HG02970 (cell line): ENCODE measurements at regions not wholly inside any gene's neighbourhood (a gene's known extent, or its start where the extent isn't known, plus 50 kb on each side); places are given as distances from the start of the nearest gene placed in this dataset.
A peak's percentile ranks its signal among the peaks of the same experiment; 100 is the strongest.

ENCODE experiments used
- ATAC-seq: cut with Tn5 transposase; IDR thresholded peaks from one replicate; pipeline ENCODE4 v1.9.1; 2021; ENCODE audit warnings: mild to moderate bottlenecking, moderate library complexity, moderate number of reproducible peaks; ENCODE audit not compliant: unreplicated experiment, low FRiP score

DNA sequence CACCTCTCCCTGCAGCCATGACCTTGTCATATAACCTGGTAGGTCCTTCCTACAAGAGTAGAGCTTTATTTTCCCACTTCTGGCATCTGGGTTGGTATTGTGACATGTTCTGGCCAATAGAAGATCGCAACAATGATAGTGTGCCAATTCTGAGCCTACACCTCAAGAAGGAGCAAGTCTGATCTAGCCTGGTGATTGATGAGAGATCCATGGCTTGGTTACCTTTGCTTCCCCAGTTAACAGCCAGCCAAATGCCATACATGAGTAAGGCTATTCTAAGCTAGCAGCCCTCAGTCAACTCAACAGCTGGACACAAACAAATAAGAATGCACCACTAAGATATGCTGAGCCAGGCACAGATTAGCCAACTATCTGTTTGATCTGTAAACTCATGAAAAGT is 226.7 kb downstream of the LMO4 start:
- no peak for ATAC-seq

DNA sequence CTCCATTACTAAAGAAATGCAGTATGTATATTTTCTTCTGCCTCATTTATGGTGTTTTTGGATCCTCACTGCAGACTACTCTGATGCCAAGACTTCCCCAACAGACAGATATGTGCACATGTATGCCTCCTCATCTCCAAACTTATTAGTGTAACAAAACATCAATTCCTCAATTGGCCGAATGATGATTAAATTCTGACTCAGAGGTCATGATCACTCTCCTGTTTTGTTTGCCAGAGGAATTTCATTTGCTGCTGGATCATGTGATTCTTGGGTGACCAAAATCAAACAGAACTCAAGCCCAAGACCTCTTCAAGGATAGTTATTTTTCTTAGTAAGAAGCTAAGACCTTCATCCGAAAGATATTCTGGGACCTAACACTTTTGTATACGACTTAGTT is 227.6 kb downstream of the LMO4 start:
- no peak for ATAC-seq

DNA sequence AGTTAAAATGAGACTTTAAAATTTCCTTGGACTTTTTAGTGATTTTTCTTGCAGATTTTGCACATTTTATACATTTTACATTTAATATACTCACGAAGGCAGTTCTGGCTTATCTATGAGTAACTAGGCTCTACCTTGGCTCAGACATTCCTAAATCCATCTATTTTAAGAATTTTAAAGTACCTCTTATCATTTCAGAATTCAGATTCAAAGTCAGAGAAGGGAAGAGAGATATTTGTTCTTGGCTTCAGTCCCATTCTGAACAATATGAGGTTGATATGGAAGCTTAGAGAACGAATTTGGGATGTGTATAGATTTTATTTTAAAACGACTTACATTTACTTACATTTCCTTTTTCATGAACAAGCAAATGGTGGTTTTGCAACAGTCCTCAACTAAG is 230.2 kb downstream of the LMO4 start:
- ATAC-seq = no peak

DNA sequence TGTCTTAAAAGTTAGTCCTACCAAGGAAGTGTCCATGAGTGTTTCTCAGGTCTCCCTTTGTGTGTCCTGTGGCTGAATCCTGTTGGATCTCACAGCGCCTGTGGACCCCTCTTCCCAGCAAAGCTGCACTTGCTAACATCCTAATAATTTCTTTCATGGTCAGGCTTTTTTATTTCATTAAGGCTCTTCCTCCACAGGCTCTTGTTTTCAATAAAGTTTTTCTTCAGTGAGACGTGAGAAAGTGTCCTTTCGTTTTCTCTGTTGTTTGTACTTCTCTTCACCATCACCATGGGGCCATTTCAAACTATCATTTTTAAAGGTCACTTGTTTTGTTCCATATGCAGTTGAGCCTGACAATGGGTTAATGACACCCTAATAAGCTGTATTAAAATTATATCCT is 231.5 kb downstream of the LMO4 start:
- ATAC-seq = no peak

DNA sequence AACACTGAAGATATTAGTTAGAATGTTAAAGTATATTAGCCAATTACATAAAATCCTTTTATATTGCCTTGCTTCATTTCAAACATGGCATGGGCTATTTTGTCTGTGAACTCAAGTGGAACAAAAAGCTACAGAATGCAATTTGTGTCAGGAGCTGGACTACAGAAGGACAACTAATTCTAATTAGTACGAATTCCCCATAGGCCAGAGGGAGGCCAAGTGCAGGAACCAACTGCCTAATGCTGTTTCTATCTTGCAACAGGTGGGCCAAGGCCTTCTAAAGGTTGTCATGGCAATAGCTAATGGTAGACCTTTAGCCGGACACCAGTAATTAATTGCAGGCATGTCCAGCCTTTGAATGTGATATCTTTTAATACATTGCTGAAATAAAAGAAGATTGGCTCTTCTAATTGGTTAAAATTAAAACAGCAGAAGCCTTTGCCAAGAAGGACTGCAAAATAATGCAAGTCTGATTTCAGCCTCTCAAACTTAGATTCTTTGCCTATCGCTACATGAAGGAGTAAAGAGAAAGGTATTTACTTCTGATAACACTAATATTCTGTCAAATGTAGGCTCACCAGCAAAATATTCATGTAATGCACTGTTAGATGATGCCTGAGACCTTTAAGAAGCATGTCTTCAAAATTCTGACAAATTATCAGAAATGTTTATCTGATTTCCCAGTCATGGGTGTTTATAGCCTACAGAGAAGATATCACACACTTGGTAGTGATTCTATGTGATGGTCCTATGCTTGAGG is 232.1 kb downstream of the LMO4 start:
- no peak for ATAC-seq

DNA sequence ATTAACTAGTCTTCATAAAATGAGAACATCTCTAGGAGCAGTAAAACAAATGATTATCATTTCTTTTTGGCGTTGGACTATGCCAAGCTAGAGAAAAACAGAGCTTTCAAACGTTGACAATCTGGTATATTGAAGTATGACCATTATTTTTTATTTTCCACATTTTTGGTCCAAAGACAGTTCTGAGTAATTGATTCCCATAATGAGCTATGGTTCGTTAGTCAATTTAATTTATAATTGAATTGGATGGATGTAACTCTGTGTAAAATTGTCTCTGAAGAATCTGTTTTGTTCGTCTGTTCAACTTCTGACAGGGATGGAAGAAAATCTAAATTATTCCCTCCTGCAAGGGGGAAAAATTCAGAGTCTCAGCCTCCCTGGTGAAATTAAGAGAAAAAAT is 234.5 kb downstream of the LMO4 start:
- no peak for ATAC-seq

DNA sequence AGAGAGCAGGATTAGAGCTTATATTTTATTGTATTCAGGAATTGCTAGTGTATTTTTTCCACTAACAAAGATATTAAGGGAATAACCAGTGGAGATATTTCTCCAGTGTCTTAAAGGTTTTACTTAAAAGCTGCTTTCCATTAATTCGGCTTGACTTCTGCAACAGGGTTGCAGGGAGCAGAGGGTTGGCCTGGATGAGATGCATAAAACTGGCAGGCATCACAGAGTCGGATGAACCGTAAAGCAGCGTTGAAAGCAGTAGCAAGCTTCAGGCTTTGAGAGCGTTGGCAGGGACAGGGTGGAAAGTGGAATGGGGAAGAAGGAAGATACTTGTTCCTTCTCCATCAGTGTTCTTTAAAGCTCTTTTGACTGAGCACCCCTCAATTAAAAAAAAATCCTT is 237.2 kb downstream of the LMO4 start:
- no peak for ATAC-seq

DNA sequence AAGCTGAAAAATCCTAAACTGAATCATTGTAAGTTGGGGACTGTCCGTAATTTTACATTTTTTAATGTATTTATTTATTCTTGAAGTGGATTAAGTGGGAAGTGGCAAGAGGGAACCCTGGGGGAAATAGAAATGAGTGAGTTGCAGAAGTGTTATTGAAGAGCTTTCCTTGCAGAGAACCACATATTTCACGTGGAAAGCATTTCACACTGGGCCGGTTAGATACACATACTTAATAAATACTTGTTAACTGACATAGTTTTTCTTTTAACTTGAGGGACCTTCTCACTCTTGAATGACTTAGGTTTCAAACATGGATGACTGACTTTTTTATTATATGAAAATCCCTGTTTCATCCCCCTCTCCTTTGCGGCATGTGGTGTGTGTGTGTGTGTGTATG is 239.3 kb downstream of the LMO4 start:
- no peak for ATAC-seq

DNA sequence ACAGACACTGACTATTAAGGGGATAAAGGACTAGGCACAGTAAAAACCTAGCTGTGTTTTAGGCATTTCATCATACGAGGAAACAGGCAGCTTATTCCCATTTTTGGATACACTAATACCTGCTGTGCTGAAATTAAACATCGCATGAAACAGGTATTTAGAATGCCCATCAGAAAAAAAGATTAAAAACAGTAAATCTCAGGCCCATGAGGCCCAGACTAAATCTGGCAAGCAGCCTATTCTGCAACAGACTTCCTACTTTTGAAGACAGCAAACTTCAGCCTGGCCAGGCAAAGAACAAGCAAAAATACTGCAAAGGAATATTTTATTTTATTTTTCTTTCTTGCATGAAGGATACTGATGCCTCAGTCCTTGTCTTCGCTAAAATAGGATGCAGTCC is 240.2 kb downstream of the LMO4 start:
- ATAC-seq = no peak

DNA sequence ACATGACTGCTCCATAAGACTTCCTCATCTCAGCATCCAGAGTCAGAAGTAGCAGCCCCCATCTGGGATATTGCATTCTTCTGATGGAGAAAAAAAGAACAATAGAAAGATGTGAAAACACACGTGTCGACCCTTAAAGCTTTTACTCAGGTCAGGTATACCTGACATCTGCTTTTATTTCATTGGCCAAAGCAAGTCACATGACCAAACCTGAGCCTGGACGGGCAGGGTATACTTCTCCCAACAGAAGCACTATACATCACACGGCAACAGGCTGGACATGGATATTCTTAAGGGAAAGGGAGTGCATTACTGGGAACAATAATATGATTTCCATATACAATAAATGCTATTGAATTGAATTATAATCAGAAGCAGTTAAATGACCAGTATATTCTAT is 243.3 kb downstream of the LMO4 start:
- no peak for ATAC-seq

DNA sequence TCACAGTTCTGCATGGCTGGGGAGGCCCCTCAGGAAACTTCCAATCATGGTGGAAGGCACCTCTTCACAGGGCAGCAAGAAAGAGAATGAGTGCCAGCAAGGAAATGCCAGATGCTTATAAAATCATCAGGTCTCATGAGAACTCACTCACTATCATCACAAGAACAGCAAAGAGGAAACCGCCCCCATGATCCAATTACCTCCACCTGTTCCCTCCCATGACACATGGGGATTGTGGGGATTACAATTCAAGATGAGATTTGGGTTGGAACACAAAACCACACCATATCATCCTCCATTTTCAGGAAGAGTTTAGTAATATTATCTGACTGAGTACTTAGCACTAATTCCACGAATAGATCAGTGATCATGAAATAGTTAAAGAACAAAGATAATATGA is 244.2 kb downstream of the LMO4 start:
- ATAC-seq = no peak

DNA sequence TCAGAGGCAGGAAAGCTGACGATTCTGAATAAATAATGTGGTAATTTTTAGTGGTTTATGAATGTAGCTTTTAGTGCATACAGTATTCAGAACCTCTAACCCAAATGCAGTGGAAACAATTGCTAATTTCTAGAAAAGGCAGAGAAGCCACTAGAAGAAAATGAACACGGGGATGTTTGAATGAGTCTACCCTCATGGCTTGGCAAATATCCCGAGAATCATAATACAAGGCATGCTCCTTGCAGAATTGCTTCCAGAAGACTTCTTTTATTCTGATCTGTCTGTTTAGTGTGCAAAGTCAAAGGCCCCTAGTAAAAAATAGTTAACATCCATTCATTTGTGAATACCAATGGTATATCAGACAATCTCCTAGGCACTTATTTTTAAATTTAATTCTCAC is 246.8 kb downstream of the LMO4 start:
- ATAC-seq = no peak

DNA sequence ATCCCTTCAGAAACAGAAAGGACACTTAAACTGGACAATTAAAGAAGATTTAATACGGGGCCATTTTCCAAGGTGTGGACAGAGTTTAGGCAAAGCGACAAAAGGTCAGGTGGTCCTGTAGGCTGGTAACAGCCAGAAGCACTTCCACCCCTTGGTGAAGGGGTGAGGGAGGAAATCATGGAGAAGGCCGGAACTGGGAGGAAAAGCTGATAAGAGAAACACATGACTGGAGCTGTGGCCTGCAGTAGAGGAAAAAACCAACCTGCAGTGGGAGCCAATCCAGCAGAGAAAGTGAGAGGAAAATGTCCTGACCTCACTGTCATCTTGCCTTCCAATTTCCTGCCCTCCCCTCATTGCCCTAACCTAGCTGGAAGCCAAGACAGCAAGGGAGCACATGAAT is 249.8 kb downstream of the LMO4 start:
- ATAC-seq = no peak

DNA sequence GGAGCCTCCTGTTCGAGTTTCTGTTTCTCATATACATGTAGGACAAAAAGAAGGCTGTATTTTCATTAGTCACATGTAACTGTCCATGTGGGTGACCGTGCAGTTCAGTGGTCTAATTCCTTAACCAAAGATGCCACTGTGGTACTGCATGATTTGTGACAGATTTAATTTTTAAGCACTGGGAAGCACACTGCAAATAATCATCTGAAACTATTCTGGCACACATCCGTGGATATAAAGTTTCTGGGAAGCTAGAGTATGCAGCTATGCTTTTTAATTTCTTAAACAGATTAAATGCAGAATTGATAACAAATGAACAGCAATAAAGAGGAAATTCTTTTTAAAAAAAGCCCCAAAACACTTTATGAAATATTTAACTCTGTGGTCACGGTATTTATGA is 254.8 kb downstream of the LMO4 start:
- ATAC-seq = no peak

DNA sequence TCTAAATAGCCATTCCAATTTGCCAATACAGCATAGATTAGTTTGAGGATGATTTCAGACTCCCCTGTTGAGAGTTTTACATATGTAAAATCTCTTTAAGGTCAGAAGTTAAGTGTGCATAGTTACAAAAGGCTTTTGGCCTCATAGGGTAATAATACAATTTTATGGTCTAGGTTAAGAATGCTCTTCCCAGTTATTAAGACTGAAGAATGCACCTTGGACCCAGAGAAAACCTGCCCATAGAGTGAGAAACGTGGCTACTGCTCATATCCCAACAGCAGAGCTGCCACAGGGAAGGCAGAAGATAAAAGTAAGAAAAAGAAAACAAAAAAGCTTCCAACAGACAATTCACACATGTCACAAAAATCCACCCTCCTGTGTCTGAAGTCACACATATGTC is 255.9 kb downstream of the LMO4 start:
- ATAC-seq = no peak

DNA sequence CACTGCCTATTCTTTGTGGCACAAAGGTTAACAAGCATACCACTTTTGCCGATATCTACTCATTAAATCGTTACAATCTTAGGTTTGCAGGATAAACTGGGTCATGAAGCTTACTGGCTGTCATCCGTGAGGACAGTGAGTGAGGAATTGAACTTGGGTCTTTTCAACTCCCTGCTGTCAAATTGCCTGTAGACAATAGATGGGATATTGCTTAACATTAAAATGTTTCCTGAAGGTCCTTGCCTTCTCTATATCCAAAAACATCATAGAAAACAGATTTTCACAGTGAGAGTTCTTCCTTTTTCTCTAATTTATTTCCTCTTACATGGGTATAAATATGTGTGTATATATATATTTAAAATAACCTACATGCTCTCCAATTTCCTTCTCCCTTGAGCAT is 257.8 kb downstream of the LMO4 start:
- ATAC-seq = no peak

DNA sequence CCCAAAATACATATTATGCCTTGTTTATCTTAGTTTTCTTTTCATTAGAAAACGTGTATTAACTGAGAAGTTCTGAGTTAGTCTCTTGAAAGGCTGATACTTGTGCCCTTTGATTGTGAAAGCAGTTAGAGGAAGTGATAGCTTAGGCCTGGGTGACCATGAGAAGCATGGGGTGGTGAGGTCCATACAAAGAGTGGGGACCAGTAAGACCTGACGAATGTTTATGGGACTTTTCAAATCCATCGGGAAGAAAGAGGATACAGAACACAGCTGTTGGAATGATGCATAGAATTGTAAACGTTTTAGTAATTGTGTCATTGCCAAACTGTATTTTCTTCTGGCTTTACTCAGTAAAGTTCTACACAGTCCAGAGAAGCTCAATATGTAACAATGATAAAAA is 259.8 kb downstream of the LMO4 start:
- peak; percentile 75 for ATAC-seq

DNA sequence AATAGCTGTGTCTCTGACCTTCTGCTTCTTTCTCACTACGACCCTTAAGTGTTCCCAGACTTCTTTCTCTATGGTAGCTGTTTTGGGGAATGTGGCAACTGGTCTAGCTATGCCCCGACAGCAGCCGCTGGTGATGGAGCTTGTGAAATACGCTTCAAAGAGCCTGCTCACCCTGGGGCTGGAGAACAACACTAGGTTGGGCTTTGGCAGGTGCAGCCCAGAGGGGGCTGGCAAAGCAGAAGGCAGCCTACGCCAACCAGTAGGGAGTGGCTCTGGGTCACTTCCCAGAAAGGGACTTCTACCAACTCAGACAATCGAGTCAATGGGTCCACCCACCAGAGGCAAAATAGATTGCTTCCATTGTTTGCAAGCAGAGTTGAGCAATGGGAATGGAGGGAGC is 262.8 kb downstream of the LMO4 start:
- no peak for ATAC-seq

DNA sequence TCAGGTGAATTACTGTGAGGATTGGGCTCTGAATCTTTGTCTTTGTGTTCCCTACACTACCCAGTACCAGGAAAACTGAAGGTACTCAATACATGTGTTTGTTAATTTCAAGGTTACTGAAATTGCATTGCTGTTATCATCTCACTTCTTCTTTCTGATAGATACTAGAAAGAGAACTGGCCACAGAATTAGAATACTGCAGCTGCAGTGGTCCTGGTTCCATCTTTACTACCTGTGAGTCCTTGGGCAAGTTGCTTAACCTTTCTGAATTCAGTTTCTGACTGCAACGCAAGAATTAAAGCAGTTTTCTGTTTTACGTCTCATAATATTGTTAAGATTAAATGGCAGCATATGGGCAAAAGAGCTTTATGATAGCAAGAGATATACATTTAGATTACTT is 263.5 kb downstream of the LMO4 start:
- peak; percentile 72 for ATAC-seq

DNA sequence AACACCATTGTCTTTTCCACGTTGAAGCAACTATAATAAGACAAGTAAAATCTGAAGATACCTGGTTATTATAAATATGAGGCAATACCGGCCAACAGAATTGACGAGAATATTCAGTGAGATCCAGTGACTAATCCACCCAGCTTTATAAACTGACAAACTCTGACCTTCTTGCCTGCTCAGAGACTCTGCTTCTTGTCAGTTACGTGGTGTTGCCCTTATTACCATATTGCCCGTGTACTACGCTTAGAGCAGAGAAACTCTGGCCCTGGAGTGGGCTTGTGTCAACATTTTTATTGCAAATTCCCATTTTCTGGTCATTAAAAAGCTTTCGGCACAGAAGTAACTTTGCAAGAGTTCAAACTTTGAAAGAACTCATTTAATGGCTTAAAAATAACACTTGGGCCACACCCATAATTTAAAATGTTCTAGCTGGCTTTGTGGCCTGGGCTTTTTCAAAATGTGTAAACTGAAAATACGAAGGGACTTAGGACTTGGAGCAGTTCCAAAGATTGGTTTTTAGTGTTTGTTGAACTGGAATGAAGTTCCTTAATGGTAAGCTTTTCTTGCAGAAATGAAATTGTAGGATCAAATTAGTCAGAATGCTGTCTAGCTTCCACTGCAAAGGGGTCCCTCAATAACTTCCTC is 266.2 kb downstream of the LMO4 start:
- no peak for ATAC-seq

DNA sequence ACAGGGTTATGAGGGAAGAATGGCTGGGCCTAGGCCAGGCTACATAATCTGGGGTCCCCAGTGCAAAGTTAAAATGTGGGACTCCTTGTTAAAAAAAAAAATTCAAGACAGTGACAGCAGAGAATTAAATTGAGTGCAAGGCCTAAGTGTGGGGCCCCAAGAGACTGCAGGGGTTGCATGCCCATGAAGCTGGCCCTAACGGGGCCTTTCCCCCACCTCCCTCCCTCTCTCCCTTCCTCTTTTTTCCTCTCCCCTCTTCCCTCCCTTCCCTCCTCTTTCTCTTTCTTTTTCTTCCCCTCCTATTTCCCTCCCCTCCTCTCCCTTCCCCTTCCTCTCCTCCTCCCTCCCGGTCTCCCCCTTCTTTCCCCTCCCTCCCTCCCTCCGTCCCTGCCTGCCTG is 266.7 kb downstream of the LMO4 start:
- no peak for ATAC-seq

DNA sequence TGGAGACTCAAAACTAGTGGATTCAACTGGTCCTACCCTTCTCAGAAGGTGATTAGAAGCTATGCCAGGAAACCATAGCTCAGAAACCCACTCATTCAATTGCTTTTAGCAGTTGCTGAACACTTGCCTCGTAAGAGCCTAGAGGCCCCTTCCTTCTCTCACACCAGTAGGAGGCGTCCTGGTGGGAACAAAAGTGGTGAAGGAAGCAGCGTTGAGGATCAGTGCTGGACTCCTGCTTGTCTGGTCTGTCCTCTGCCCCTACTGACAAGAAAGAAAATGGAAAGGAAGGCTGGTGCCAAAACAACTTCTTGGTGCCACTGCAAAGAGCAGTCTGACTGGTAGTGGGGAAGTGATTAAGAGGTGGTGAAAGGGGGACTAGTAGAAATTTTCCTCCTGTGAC is 269.7 kb downstream of the LMO4 start:
- no peak for ATAC-seq
